Loucy (cell line): ENCODE measurements at regions not wholly inside any gene's neighbourhood (a gene's known extent, or its start where the extent isn't known, plus 50 kb on each side); places are given as distances from the start of the nearest gene placed in this dataset.

Source experiments
- H2AFZ ChIP-seq: fragments of 200-600 bp; sonication (generic); 2 replicates; pipeline ENCODE4 v1.6.0; 2016; ENCODE audit warnings: antibody characterized with exemption, mild to moderate bottlenecking, low read length, moderate library complexity
- H3F3A ChIP-seq: fragments of 200-600 bp; 2 replicates; pipeline ENCODE4 v1.6.0; 2016; ENCODE audit warnings: antibody characterized with exemption, low read depth, mild to moderate bottlenecking
- H3K27me3 ChIP-seq: fragments of 200-600 bp; sonication (generic); 2 replicates; pipeline ENCODE4 v1.6.1; 2014; ENCODE audit warnings: low read length, mild to moderate bottlenecking; ENCODE audit not compliant: insufficient read depth, poor library complexity, severe bottlenecking
- H3K36me3 ChIP-seq: fragments of 200-600 bp; sonication (generic); 2 replicates; pipeline ENCODE4 v1.6.1; 2016; ENCODE audit warnings: low read length; ENCODE audit not compliant: insufficient read depth
- H3K4me1 ChIP-seq: fragments of 200-600 bp; sonication (generic); 2 replicates; pipeline ENCODE4 v1.5.1; 2014; ENCODE audit warnings: low read length, mild to moderate bottlenecking; ENCODE audit not compliant: insufficient read depth, poor library complexity, severe bottlenecking
- H3K4me2 ChIP-seq: fragments of 200-600 bp; sonication (generic); 2 replicates; pipeline ENCODE4 v1.6.0; 2014; ENCODE audit warnings: antibody characterized with exemption, low read length, low read depth, mild to moderate bottlenecking; ENCODE audit not compliant: poor library complexity, severe bottlenecking
- H3K4me3 ChIP-seq: fragments of 200-600 bp; sonication (generic); 2 replicates; pipeline ENCODE4 v1.5.1; 2014; ENCODE audit warnings: low read length, mild to moderate bottlenecking, mixed read lengths; ENCODE audit not compliant: poor library complexity, severe bottlenecking
- H3K79me2 ChIP-seq: fragments of 200-600 bp; sonication (generic); 2 replicates; pipeline ENCODE4 v1.6.1; 2014; ENCODE audit warnings: low read length; ENCODE audit not compliant: insufficient read depth
- H3K9ac ChIP-seq: fragments of 200-600 bp; sonication (generic); 2 replicates; pipeline ENCODE4 v1.6.0; 2014; ENCODE audit warnings: mild to moderate bottlenecking, low read depth, low read length, moderate library complexity; ENCODE audit not compliant: poor library complexity, severe bottlenecking
- H3K9me2 ChIP-seq: fragments of 200-600 bp; sonication (generic); replicated peaks from 2 replicates; pipeline ENCODE4 v1.6.1; 2016; ENCODE audit warnings: low read depth, low read length, mixed read lengths
- H3K9me3 ChIP-seq: fragments of 200-600 bp; sonication (generic); 2 replicates; pipeline ENCODE4 v1.6.1; 2014; ENCODE audit warnings: mild to moderate bottlenecking, antibody characterized with exemption, low read length, low read depth; ENCODE audit not compliant: insufficient read depth
- H4K20me1 ChIP-seq: fragments of 200-600 bp; sonication (generic); 2 replicates; pipeline ENCODE4 v1.6.0; 2014; ENCODE audit warnings: antibody characterized with exemption, low read length, mild to moderate bottlenecking; ENCODE audit not compliant: insufficient read depth, poor library complexity, severe bottlenecking
- CTCF ChIP-seq: fragments of 200-600 bp; sonication (generic); conservative IDR thresholded peaks from 2 replicates; pipeline ENCODE4 v1.5.1; 2014; ENCODE audit warnings: mild to moderate bottlenecking, antibody characterized with exemption, low read length
- EZH2phosphoT487 ChIP-seq: fragments of 200-600 bp; IDR thresholded peaks from 2 replicates; pipeline ENCODE4 v1.6.1; 2018; ENCODE audit warnings: antibody characterized with exemption, mild to moderate bottlenecking, moderate library complexity, borderline replicate concordance

GRCh38 chr14:45902241-45902640, 649.2 kb upstream of the MIS18BP1 start:
- no peak overlapping the region for H3K4me2 ChIP-seq
- no peaks in the 10 kb centered on the region for H4K20me1 ChIP-seq
- no peak overlapping the region for H2AFZ ChIP-seq
- TF ChIP-seq EZH2phosphoT487, result no peak
- TF ChIP-seq CTCF, result no peak
- H3K9ac ChIP-seq, result no peak overlapping the region
- H3K4me1 ChIP-seq, result no peaks in the 10 kb centered on the region
- no peaks in the 10 kb centered on the region for H3F3A ChIP-seq
- H3K4me3 ChIP-seq, result no peak overlapping the region
- H3K79me2 ChIP-seq, result no peaks in the 10 kb centered on the region
- no peaks in the 10 kb centered on the region for H3K36me3 ChIP-seq
- H3K9me3 ChIP-seq, result no peaks in the 10 kb centered on the region
- no peaks in the 10 kb centered on the region for H3K9me2 ChIP-seq
- no peaks in the 10 kb centered on the region for H3K27me3 ChIP-seq

DNA sequence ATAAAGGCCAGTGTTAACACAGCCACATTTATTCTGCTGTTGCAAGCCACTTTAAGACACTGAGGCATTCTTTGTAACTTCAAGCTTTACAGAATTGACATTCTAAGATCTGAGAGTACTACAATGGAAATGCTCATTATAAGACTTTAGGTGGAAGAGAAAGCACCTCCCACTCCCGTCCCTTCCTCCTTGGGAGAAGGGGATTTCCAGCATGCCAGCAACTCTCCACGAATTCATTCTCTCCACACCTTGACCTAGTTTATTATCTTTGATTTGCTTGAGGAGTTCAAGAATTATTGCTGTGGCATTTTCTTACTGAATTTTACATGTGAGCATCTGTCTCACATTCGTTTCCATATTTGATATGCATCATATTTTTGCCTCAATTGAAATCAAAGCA, 644.4 kb upstream of the MIS18BP1 start:
- H2AFZ ChIP-seq, result no peak overlapping the region
- H3K4me1 ChIP-seq, result no peaks in the 10 kb centered on the region
- H3K36me3 ChIP-seq, result no peaks in the 10 kb centered on the region
- H4K20me1 ChIP-seq, result no peaks in the 10 kb centered on the region
- H3K27me3 ChIP-seq, result no peaks in the 10 kb centered on the region
- no peak overlapping the region for H3K9ac ChIP-seq
- H3F3A ChIP-seq, result no peaks in the 10 kb centered on the region
- H3K4me3 ChIP-seq, result no peak overlapping the region
- no peaks in the 10 kb centered on the region for H3K9me2 ChIP-seq
- TF ChIP-seq EZH2phosphoT487, result no peak
- no peak for TF ChIP-seq CTCF
- no peaks in the 10 kb centered on the region for H3K9me3 ChIP-seq
- no peaks in the 10 kb centered on the region for H3K79me2 ChIP-seq
- no peak overlapping the region for H3K4me2 ChIP-seq

GRCh38 chr14:45893127-45893526, 640.1 kb upstream of the MIS18BP1 start:
- H3K4me2 ChIP-seq, result no peak overlapping the region
- no peaks in the 10 kb centered on the region for H3K27me3 ChIP-seq
- no peaks in the 10 kb centered on the region for H3K79me2 ChIP-seq
- H3K4me1 ChIP-seq, result no peaks in the 10 kb centered on the region
- H3F3A ChIP-seq, result no peaks in the 10 kb centered on the region
- H4K20me1 ChIP-seq, result no peaks in the 10 kb centered on the region
- H3K4me3 ChIP-seq, result no peak overlapping the region
- H2AFZ ChIP-seq, result no peak overlapping the region
- no peak for TF ChIP-seq CTCF
- TF ChIP-seq EZH2phosphoT487, result no peak
- H3K9me2 ChIP-seq, result no peaks in the 10 kb centered on the region
- H3K9ac ChIP-seq, result no peak overlapping the region
- no peaks in the 10 kb centered on the region for H3K36me3 ChIP-seq
- no peaks in the 10 kb centered on the region for H3K9me3 ChIP-seq
